Right renal pelvis (tissue), 4 donors: ENCODE measurements at regions not wholly inside any gene's neighbourhood (a gene's known extent, or its start where the extent isn't known, plus 50 kb on each side); places are given as distances from the start of the nearest gene placed in this dataset.

ENCODE experiments used
- DNase-seq, 4 donors: peaks; one replicate each; pipeline ENCODE4 v3.0.0-alpha.2; 2013; ENCODE audit warnings: low read depth in 4 of 4, low spot score in 3 of 4, missing footprints in 1 of 4

DNA sequence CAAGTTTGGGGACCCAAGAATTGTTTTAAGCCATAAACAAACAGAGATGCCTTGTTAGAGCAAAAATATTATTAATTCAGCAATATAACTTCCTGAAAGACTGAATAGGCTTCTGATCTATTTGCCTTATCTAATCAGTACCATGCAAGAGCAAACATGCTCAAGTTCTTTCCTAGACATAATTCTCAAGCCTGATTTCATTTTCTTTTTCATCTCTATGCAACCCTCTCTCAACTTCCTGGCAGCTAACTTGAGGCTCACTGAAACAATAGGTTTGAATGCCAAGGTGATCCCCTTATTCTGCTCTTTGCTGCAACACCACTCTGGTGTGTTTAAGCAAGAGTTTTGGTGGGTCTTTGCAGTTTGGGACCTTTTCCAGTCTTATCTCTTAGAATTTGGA is 230.9 kb upstream of the CD96 start:
- DNase-seq = no peak

DNA sequence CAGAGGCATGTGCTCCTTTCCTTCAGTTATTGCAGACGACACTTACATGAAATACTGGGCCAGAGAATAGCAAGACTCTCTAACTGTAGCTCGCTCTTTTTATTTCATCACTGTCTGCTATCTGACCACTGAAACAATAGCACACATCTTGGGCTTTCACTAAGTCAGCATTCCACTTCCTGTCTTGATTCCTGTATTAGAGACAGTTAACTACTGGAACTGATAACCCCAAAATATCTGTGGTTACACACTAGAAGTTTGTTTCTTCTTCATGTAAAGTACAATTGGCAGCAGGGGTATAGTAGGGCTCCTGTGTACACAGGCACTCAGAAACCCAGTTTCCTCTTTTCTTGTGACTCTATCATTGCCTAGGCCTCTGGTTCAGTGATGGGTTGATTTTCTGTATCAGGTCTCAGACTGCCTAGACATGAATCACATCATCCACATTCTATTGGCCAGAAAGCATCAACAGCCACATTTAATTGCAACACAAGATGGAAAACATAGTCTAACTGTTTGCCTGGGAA is 230.2 kb upstream of the CD96 start:
- DNase-seq = no peak

DNA sequence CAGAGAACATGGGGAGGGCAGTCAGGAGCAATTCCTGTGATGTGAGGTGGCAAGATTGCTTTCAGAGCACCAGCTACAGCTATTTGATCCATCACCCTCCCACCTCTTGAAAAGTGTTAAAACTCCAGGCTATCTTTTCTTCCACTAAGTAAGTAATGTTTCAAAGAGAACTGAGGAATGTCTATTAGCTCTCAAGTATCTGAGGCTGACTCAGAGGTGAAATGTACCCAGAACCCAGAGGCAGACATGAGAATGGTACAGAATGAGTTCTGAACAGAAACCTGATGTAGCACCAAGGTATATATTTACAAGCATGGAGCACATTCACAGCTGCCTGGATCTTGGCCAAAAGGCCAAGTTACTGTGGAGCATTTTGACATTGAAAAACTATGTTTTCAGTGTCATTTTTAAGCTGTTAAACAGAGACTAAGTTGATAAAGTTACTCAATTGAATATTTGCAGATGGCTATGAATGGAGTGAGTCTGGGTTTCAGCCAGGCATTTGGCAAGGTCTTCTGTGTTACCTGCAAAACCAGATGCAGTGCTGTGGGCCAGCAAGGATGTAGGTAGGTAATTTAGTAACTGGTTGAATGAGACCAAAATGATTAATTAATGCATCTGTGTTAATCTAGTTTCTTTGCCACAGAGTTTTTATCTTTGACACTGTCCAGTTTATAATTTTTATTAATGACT is 227.7 kb upstream of the CD96 start:
- no peak for DNase-seq

DNA sequence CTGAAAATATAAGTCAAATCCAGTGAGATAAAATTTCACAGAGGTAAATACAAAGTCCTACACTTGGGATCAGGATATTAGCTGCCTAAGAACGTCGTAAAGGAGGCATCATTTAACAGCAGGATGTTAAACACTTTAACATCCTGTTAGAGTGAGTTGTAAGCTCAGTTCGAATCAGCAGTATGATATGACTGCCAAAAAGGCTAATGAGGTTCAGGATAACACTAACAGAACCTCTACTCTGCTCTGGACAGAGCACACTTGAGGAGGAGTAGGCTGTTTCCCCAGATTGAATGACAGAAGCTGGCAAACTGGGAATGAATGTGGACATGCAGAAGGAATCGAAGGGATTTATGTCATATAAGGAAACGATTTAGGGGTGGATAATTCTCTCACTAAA is 227.1 kb upstream of the CD96 start:
- DNase-seq = no peak

DNA sequence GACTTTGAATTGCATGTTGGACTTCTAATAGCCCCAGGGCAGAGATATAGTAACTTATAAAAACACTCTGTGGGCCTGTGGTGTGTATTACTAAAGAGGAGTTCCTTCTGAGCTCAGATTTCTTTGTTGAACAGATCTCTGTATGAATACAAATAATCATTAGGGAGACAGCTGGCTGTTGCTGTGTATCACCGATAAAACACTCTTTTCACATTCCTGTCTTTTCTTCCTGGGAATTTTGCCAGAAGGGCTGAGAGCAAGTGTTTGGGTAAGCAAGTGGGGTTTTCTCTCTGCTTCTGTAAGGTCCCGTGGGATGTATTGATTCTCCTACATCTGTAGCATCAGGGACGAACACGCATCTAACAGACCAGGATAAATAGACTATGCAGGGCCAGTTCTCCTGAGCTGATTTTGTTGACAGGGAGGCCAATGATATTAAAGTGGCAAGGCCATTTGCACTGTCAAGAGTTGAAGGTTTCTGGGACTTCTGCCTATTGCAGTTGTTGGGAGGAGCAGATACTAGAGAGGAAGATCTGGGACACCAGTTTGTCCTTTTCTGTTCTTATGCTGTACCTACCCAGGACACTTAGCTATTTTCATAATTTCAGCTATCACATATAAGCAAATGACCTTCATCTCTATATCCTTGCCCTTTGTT is 225.9 kb upstream of the CD96 start:
- no peak for DNase-seq

DNA sequence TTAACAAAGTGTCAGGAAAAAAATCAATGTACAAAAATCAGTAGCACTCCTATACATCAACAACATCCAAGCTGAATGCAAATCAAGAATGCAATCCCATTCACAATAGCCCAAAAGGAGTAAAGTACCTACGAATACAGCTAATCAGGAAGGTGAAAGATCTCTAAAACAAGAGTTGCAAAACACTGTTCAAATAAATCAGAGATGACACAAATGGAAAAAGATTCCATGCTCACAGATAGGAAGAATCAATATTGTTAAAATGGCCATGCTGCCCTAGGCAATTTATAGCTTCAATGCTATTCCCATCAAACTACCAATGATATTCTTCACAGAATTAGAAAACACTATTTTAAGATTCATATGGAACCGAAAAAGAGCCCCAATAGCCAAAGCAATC is 223.7 kb upstream of the CD96 start:
- no peak for DNase-seq

DNA sequence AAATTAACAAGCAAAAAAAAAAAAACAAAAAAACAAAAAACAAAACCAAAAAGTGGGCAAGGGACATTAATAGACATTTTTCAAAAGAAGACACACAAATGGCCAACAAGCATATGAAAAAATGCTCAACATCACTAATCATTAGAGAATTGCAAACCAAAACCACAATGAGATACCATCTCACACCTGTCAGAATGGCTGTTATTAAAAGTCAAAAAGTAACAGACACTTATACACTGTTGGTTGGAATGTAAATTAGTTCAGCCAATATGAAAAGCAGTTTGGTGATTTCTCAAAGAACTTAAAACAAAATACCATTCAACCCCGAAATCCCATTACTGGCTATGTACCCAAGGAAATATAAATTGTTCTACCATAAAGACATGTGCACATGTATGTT is 222.4 kb upstream of the CD96 start:
- no peak for DNase-seq

DNA sequence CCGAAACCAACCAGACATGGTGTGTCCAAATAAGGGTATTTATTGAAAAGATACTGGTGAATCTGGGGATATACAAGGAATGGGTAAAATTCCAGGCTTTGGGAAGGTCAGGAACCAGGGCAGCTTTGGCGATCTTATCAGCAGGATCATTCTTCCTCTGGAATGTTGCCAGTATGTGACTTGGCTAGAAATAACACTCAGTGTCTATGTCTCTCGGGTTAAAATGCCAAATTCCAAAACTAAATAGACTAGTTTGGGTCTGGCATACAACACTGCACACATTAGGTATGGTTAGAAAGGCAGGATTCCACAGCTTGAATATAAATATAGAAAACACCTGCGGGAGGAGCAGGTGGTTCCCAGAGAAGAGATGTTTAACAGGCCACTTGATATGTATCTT is 220.2 kb upstream of the CD96 start:
- DNase-seq = no peak

DNA sequence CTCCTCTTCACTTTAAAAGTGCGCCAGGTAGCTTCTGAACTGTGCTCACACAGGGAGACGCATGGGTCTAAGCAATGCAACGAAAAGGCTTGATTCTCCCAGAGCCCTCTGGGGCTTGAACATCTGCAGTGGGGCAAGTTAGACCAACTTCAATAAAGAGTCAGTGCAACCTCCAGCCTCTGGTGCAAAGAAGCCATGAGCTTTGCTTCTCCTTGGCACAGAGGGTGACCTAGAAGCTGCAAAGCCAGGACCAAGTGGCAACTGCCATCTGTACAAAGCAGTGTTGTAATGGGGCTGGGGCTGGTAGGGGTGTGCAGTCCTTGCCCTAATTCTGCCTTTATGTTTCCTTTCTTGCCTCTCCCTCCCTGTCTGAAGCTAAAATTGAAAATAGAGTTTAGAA is 219.0 kb upstream of the CD96 start:
- DNase-seq = no peak

DNA sequence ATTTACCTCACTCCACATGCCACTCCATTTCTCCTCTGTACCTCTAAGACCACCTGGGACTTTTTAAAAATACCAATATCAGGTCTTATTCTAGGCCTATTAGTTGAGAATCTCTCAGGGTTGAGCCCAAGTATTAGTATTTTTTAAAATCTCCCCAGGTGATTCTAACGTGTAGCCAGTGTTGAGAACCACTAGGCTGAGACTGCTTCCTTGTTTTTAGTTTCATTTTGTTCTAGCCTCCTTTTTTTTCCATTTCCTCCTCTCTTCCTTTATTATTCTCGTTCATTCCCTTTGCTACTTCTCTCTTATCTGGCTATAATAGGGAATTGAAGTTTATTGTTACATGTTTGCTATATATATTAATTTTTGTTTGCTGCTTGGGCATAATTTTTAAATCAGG is 217.8 kb upstream of the CD96 start:
- no peak for DNase-seq

DNA sequence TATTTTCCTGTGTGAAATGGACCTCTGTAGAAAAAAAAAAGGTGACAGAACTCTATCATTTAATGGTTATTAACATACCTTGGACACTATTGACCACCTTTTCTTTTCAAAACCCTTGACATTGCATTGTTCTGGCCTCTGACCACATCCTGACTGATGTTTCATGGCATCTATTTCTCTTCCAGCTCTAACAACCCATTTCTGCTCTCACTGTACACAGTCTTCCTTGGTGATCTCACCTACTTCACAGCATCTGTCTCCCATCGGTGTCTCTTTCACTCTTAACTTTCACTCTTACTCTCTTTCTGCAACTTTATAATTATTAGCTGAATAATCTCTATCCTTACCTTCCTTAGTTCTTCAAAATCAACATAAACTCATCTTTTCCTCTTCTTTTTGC is 217.4 kb upstream of the CD96 start:
- no peak for DNase-seq

DNA sequence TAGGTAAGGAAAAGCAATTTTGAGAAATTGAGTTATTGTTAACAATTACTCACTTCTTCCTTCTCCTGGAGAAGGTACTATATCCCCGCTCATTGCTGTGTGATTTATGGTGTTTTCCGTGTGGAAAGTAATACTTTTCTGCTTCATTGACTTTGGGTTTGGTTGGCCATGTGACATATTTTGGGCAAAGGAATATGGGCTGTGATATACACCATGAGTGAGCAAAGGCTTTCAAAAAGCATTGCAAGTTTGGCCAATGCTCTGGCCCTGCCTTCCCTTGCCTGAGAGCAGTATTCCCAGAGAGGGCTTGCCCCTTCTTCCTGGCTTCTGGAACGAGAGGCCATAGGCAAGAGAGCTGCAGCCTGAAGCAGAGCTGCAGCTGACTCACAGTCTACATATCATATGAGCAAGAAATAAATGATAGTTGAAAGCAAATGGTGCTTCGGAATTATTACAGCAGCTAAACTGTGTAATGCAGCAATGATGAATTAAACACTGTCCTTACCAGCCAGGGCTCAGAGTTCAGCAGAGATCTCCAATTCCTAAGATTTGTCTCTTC is 216.8 kb upstream of the CD96 start:
- no peak for DNase-seq

DNA sequence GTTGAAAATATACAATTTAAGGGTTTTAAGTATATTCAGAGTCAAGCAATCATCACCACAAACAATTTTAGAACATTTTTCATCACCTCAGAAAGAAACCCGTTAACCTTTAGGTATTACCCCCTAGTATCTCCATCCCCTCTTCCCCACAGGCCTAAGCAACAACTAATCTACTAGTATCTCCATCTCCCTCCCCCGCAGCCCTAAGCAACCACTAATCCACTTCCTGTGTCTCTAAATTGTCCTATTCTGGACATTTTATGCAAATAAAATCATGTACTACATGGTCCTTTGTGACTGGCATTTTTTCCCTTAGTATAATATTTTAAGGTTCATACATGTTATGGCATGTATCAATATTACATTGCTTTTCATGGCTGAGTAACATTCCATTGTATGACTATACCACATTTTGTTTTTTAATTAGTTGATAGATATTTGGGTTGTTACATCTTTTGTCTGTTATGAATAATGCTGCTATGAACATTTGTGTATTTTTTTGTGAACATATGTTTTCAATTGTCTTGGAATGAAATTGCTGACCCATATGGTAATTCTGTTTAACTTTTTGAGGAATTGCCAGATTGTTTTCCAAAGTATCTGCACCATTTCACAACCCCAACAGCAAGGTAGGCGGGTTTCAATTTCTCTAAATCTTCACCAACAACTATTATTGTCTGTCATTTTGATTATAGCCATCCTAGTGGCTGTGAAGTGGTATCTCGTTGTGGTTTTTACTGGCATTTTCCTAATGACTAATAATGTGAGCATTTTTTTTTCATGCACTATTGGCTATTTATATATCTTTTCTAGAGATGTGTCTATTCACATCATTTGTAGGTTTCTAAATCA is 215.6 kb upstream of the CD96 start:
- DNase-seq = no peak

DNA sequence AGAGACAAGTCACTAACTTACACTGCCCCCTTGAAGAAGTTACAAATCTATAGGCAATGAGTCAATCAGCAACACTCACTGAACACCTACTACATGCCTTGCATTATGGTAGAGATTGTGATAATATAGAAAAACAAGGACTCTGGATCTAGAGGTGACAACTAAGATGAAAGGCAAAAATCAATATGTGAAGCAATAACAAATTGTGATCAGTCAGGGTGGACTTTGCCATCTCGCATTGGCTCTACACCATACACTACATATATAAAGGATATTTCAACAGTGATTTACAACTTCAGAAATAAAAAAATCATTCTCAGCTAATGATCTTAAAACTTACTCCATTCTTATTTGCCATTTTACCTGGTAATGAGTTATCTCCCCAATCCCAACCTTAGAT is 210.7 kb upstream of the CD96 start:
- no peak for DNase-seq

DNA sequence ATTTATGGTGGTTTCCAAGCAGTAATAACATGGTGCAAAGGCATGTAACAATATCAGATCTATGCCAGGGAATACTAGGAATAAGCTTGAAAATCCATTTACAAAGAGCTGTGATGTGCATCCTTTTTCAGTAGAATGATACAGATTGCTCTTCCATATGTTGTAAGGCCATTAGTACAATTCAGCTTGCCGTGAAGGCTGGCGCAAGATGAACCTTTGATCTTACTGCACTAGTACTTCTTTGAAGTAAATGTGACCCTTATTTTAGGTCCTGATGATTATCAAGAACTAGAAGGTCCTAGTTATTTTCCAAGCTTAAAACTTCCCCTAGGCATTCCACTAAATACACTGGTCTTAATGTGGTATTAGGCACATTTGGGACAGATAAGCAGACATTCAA is 210.1 kb upstream of the CD96 start:
- no peak for DNase-seq

DNA sequence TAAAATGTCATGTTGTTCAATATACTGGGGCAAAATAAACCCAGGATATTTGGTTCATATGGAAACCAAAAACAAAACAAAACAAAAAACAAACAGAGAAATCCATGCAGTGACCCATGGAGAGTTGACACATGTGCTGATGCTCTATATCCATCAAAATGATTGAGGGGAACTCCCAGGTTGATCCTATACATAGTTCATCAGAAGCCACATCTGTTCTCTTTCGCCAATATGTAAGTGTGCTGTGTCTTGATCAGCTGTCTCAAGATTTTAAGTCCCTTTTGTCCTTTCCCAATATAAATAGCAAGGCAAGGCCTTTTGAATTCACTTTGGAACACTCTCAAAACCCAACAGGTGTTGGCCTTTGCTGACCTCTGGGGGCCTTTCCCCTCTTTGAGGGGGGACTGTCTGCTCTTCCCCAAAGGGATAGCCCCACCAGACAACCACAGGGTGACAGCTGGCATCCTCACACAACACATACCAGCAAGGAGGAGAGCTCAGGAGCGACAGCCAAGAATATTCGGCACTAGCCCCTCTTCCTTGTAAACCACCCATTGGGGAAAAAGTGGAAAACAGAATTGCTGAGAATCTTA is 209.4 kb upstream of the CD96 start:
- no peak for DNase-seq

DNA sequence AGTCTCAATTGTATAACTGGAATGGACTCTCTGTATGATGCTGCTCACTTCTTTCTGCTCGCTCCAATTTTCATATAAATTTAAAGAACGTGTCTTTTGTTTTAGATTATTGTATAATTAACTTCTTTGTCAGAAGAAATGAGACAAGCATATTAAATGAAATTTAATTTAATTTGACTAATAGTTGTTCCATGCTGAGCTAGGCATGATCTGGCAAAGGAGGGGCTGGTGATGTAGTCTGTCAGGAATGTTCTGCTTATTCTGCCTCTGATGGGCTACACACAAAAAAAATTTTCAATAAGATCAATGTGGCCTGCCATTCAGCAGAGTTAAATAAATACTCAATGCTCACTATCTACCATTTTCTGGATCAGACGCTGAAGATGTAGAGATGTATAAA is 208.4 kb upstream of the CD96 start:
- no peak for DNase-seq

DNA sequence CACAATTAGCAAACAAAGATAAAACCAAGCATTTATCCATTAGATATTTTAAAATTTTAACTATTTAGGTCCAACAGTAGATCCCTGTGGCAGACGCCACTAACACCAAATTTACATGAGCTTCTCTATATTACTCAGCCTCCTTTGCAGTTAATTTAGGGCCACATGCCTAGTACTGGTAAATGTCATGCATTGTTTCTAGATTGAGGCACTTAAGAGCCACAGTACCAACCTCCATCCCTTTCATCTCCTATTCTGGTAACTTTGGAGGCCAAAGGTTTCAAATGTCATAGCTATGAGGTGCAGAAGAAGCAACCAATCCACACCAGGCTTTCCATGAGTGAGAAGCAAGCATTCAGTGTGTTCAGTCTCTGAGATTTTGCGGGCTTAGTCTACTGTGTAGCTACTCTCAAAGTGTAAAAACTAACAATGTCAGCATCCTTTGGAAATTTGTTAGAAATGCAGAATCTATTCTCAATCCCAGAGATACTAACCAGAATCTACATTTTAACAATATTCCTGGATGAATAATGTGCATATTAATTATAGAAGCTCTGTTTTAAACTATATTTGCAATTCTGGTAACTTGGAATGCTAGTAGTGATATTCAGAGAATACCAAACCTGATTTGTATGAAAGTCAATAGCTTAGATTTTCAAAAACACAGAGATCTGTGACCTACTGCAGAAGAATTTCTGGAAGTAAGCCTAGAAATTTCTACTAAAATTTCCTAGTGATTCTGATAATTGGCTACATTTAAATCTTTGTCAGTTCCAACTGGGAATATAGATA is 206.3 kb upstream of the CD96 start:
- DNase-seq = no peak

DNA sequence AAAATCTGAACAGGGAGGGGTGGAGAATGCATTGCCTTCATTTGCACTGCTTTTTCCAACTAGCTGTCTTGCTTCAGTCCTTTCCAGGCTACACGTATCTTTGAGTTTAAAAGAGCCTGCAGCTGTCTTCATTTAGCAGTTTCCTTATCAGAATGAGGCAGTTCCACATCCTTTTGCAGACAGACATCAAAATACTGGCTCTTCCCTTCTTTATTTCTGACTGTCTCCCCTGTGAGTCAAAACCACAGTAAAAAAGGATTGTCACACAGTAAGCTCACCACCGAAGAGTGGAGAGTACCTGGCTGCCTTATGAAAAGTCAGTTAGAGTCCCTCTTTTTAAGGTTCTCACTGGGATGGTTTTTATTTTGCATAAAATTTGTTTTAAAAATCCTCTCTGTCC is 205.5 kb upstream of the CD96 start:
- DNase-seq = no peak

DNA sequence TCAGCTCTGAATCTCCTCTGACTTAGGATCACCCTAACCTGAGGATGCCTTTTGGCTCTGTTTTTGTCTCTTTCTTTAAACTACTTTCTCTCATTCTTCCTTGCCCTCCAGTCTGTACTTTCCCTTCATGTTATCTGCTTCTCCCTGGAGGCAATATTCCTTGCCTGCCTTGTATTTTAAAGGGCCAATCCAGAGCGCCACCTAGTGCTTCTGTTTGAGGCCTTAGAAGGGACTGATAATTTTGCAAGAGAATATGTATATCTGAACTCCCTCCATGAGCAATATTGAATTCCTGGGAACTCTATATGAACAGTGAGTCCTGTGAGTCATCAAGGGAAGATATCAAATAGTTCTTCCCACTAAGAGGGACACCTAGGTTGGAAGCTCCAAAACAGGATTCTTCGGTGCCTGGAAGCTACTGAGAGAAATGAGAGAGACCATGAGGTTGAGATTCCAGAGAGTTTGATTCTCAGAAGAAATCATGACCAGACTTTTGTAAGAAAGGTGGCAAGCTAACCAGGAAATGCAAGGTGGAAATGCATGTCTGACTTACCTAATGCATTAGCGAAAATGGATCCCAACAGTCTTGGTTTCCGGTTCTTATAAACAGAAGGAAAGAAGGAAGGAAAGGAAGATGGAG is 203.8 kb upstream of the CD96 start:
- DNase-seq = no peak
